RKO (cell line): ENCODE measurements at regions not wholly inside any gene's neighbourhood (a gene's known extent, or its start where the extent isn't known, plus 50 kb on each side); places are given as distances from the start of the nearest gene placed in this dataset.
"Not testable (repeated sequence)": the region's sequence is repeated elsewhere in the genome, so short reads cannot be mapped to it uniquely, and the experiment has no call there.

Source experiments
- DNase-seq: peaks from one replicate; pipeline ENCODE4 v3.0.0-alpha.2; 2016; ENCODE audit warnings: low spot score

DNA sequence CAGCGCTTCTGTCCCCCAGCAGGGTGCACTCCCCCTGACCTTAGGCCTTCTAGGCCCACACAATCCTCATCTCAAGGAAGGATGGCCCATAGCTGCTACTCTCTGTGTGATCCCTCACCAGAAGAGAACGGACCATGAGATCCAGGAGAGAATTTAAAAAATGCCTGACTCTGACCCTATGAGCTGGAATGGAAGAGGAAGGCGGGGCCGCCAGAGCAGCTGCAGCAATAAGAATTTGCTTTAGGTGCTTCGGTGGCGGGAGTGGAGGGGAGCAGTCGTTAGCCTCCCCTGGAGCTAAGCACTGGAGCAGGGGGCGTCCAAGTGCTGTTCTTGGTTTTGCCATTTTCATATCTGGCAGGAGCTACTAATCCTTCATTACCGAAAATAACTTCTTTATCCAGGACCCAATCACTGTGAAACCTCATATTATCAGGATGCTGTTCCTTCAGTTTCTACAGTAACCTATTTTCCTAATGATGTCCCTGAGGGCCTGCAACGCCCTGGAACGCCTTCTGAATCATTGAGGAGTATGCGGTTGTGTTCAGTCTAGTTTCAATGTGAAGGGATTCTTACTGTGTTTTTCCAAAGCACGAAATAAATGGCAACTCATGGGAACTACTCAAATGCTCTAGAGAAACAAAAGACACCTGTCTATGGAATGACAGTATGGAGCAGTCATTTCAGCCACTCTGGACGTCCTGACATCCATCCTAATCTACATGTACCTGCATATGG, 105.1 kb upstream of the SIX2 start:
- DNase-seq: no peak

- no peak for DNase-seq
Measured at GRCh38 chr2:45112750-45113149, 103.5 kb upstream of the SIX2 start.

GRCh38 chr2:45105050-45105582, 95.9 kb upstream of the SIX2 start:
- DNase-seq: no peak

GRCh38 chr2:45104429-45104828, 95.2 kb upstream of the SIX2 start:
- no peak for DNase-seq

DNA sequence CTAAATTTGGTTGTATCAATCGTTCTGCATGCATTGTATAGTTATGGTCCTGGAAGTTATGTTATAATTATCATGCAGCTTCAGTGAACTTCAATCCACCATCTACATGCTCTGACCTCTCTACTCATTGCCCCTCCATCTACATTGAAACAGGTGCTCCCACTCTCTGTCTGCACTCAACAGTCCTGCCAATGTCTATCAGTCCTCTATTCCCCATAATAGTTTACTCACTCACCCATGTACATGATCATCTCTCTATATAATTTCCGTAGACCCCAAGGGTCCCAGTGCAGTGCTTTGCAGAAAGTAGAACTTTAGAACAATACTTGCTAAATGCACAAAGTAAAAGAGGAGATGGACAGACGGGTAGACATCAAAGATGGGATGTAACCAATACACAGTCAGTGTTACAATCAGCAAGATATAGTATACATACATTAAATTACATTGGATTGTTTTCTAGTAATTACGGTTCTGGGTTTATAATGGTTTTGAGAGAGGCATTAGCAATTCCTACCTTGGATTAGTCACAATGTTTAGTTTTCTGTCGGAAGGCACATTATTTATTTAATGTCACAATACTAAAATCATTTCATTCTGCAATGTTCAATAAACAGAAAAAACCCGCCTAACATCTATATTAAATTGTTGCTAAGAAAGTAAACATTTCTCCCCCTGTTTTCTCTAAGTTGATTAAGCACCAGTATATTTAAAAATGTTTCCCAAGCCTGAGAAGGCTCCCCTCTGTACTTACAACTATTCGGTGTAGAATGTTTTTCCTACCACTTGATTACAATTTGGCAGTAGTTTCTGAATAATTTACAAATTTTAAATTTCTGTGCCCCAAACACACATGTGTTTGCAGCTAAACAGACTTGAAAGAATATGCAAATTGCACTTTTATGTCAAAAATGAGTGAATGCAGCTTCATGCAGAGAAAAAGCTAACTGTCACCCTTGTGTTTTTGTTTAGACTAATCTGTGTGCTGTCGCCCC, 94.4 kb upstream of the SIX2 start:
- no peak for DNase-seq

GRCh38 chr2:45102579-45103117, 93.4 kb upstream of the SIX2 start:
- DNase-seq: no peak

DNA sequence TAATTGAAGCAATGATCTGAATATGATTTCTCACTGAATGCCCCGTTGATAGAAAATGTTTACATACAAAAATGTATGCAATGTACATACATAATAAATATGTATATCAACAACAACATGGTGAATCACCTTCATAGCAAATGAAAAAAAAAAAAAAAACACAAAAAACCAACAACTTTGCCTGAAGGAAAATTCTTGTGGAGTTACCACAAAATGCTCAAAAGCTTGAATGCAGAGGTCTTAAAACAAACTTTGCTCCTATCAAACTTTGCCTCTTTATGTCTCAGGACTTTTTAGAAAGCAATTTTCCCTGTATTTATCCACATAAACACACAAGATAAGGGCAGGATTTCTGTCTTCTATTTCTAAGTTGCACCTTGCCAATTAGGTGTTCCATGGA, 92.9 kb upstream of the SIX2 start:
- DNase-seq: no peak

GRCh38 chr2:45096996-45097395, 87.7 kb upstream of the SIX2 start:
- no peak for DNase-seq

DNA sequence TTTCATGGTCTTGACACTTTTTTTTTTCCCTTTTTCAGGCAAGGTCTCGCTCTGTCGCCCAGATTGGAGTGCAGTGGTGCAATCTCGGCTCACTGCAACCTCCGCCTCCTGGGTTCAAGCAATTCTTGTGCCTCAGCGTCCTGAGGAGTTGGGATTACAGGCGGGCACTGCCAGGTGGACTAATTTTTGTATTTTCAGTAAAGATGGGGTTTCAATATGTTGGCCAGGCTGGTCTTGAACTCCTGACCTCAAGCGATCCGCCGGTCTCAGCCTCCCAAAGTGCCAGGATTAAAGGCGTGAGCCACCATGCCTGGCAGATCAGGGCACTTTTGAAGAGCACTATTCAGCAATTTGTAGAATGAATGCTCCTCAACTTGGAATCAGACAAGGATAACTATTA, 86.8 kb upstream of the SIX2 start:
- not testable (repeated sequence) for DNase-seq

GRCh38 chr2:45093663-45094062, 84.4 kb upstream of the SIX2 start:
- DNase-seq: no peak

GRCh38 chr2:45093181-45093580, 83.9 kb upstream of the SIX2 start:
- no peak for DNase-seq

DNA sequence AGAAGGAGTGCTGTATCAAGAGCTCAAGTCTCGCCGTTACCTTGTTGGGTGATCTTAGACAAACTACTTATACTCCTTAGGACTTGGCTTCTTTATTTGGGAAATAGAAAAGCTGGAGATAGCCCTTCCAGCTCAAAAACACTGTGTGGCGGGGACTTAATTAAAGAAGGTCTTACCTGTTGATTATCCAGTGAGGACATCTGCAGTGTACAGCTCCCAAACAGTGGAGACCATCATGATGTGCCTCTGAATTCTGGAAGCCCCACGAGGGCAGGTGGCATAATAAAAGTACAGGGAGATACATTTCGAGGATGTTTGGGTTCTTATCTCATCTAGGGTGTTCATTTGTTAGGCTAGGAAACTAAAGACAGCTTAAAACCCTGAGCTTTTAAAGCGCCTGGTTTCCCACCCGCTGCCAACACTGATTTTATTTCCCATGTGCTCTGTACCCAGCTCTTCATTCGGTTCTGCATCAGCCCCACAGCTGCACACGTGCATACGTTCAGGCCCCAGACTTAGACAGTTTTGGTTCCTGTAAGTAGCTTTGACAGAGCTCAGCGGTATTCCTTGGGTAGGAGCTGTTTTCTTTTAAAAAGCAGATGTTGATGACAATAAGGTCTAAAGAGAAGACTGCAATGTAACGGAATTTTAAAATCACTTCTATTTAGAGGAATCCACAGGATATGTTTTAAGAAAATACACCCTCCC, 80.5 kb upstream of the SIX2 start:
- DNase-seq: no peak

- DNase-seq: no peak
Measured at GRCh38 chr2:45085487-45085886, 76.2 kb upstream of the SIX2 start.

- no peak for DNase-seq
Measured at GRCh38 chr2:45084361-45085020, 75.2 kb upstream of the SIX2 start.

GRCh38 chr2:45083175-45083574, 73.9 kb upstream of the SIX2 start:
- no peak for DNase-seq

- DNase-seq: no peak
Measured at GRCh38 chr2:45074713-45075112, 65.5 kb upstream of the SIX2 start.

GRCh38 chr2:45072862-45073237, 63.6 kb upstream of the SIX2 start:
- DNase-seq: no peak

- no peak for DNase-seq
Measured at GRCh38 chr2:45072064-45072861, 63.0 kb upstream of the SIX2 start.

DNA sequence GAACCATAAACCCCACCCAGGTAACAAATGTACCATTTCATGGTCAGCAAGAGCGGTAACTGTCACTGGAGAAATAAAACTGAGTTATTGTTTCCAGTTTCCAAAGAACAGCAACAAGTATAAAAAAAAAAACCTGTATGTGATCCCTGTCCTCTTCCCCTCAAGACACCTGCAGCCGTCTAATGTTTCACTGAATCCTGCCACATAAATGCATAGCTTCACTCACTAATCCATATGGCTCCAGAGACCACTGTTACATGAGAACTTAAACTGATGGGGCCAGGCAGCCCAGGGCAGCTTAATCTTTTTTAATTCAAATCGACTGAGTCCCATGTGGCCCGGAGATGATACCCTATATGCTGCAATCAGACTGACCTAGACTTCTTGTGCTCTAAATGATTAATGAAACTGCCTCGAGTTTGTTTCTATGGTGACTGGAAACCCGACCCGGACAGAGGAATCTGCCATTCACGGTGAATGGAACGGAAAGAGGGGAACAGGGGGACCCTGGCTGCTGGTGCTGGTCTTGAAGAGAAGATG, 60.9 kb upstream of the SIX2 start:
- no peak for DNase-seq

GRCh38 chr2:45069684-45070083, 60.4 kb upstream of the SIX2 start:
- DNase-seq: no peak
